Hepatocyte (in vitro differentiated cells): ENCODE measurements at regions not wholly inside any gene's neighbourhood (a gene's known extent, or its start where the extent isn't known, plus 50 kb on each side); places are given as distances from the start of the nearest gene placed in this dataset.

ENCODE experiments used
- EZH2 ChIP-seq: fragments of 200-600 bp; sonication (generic); IDR thresholded peaks from 2 replicates; pipeline ENCODE4 v1.6.1; 2016; ENCODE audit warnings: antibody characterized with exemption, mild to moderate bottlenecking, borderline replicate concordance
- EZH2phosphoT487 ChIP-seq: fragments of 200-600 bp; sonication (generic); IDR thresholded peaks from one replicate; pipeline ENCODE4 v1.6.1; 2018; ENCODE audit warnings: antibody characterized with exemption, mild to moderate bottlenecking, low read depth, moderate library complexity; ENCODE audit not compliant: unreplicated experiment, severe bottlenecking
- TF ChIP-seq, protein P1 (sequence below): fragments of 200-600 bp; sonication (generic); IDR thresholded peaks from 2 replicates; pipeline ENCODE4 v1.5.1; 2016; ENCODE audit warnings: antibody characterized with exemption, mild to moderate bottlenecking; ENCODE audit not compliant: poor library complexity

DNA sequence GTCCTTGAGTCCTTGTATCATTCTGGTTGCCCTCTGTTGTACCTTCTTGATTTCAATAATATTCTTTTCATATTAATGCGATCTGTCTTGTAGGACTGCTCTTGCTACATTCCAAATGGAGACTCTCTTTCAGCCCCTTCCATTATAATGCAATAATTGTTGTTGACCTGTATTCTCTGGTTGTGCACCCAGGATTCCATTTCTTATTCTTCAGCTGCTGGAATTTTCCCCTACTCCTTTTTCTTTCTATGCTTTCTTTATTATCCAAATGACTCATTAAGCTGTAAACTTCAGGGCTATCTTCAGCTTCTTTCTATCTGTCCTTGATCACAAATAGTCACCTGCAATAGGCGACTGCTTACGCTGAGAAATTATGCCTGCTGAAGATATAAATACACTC is 321.5 kb downstream of the SATB1 start:
- TF ChIP-seq, protein P1, sequence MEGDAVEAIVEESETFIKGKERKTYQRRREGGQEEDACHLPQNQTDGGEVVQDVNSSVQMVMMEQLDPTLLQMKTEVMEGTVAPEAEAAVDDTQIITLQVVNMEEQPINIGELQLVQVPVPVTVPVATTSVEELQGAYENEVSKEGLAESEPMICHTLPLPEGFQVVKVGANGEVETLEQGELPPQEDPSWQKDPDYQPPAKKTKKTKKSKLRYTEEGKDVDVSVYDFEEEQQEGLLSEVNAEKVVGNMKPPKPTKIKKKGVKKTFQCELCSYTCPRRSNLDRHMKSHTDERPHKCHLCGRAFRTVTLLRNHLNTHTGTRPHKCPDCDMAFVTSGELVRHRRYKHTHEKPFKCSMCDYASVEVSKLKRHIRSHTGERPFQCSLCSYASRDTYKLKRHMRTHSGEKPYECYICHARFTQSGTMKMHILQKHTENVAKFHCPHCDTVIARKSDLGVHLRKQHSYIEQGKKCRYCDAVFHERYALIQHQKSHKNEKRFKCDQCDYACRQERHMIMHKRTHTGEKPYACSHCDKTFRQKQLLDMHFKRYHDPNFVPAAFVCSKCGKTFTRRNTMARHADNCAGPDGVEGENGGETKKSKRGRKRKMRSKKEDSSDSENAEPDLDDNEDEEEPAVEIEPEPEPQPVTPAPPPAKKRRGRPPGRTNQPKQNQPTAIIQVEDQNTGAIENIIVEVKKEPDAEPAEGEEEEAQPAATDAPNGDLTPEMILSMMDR = no peak
- TF ChIP-seq EZH2phosphoT487 (no peak), EZH2 (no peak)
